IPS-20b (cell line): ENCODE measurements at regions not wholly inside any gene's neighbourhood (a gene's known extent, or its start where the extent isn't known, plus 50 kb on each side); places are given as distances from the start of the nearest gene placed in this dataset.

Experiments used
- H3K27ac ChIP-seq: one replicate; pipeline ENCODE4 v1.5.1; 2013; ENCODE audit warnings: low read length
- H3K27me3 ChIP-seq: 2 replicates; pipeline ENCODE4 v1.6.1; 2013; ENCODE audit warnings: mild to moderate bottlenecking, low read length, inconsistent platforms; ENCODE audit not compliant: insufficient read depth
- H3K36me3 ChIP-seq: 2 replicates; pipeline ENCODE4 v1.6.1; 2013; ENCODE audit warnings: low read depth, mild to moderate bottlenecking, inconsistent platforms, low read length, moderate library complexity; ENCODE audit not compliant: insufficient read depth
- H3K4me1 ChIP-seq: 2 replicates; pipeline ENCODE4 v1.6.1; 2013; ENCODE audit warnings: mild to moderate bottlenecking, control low read depth, inconsistent platforms, low read length, moderate library complexity; ENCODE audit not compliant: insufficient read depth
- H3K4me3 ChIP-seq: 2 replicates; pipeline ENCODE4 v1.5.1; 2013; ENCODE audit warnings: mild to moderate bottlenecking, low read length, inconsistent platforms
- H3K9ac ChIP-seq: 2 replicates; pipeline ENCODE4 v1.6.1; 2013; ENCODE audit warnings: low read depth, mild to moderate bottlenecking, inconsistent platforms, low read length, moderate library complexity
- H3K9me3 ChIP-seq: 2 replicates; pipeline ENCODE4 v1.6.1; 2013; ENCODE audit warnings: mild to moderate bottlenecking, low read depth, low read length, inconsistent platforms; ENCODE audit not compliant: insufficient read depth

- Histone ChIP-seq H3K4me3 (no peak overlapping the region), H3K9me3 (no peaks in the 10 kb centered on the region), H3K36me3 (no peaks in the 10 kb centered on the region), H3K27ac (no peak overlapping the region), H3K9ac (no peak overlapping the region), H3K4me1 (no peaks in the 10 kb centered on the region; the same call in 1 of the 2 replicates), H3K27me3 (no peaks in the 10 kb centered on the region)
These were observed 143.5 kb downstream of the ACKR3 start for GRCh38 chr2:236712961-236713673.

GRCh38 chr2:236714080-236714479, 144.5 kb downstream of the ACKR3 start:
- Histone ChIP-seq H3K4me1 (no peaks in the 10 kb centered on the region; the same call in 1 of the 2 replicates), H3K9ac (no peak overlapping the region), H3K4me3 (no peak overlapping the region), H3K36me3 (no peaks in the 10 kb centered on the region), H3K9me3 (no peaks in the 10 kb centered on the region), H3K27ac (no peak overlapping the region), H3K27me3 (no peaks in the 10 kb centered on the region)

GRCh38 chr2:236715077-236715476, 145.5 kb downstream of the ACKR3 start:
- H3K36me3 ChIP-seq = no peaks in the 10 kb centered on the region
- H3K27ac ChIP-seq = no peak overlapping the region
- H3K9me3 ChIP-seq = no peaks in the 10 kb centered on the region
- no peaks in the 10 kb centered on the region; the same call in 1 of the 2 replicates for H3K4me1 ChIP-seq
- no peak overlapping the region for H3K4me3 ChIP-seq
- H3K9ac ChIP-seq = no peak overlapping the region
- no peaks in the 10 kb centered on the region for H3K27me3 ChIP-seq

GRCh38 chr2:236715491-236715961, 145.9 kb downstream of the ACKR3 start:
- Histone ChIP-seq H3K9me3 (no peaks in the 10 kb centered on the region), H3K27ac (no peak overlapping the region), H3K36me3 (no peaks in the 10 kb centered on the region), H3K4me1 (no peaks in the 10 kb centered on the region; the same call in 1 of the 2 replicates), H3K9ac (no peak overlapping the region), H3K4me3 (no peak overlapping the region), H3K27me3 (no peaks in the 10 kb centered on the region)

- Histone ChIP-seq H3K27ac (no peak overlapping the region), H3K36me3 (no peaks in the 10 kb centered on the region), H3K4me1 (no peaks in the 10 kb centered on the region; the same call in 1 of the 2 replicates), H3K9ac (no peak overlapping the region), H3K4me3 (no peak overlapping the region), H3K27me3 (no peaks in the 10 kb centered on the region), H3K9me3 (no peaks in the 10 kb centered on the region)
These were observed 147.5 kb downstream of the ACKR3 start for GRCh38 chr2:236717120-236717519.

- H3K4me1 ChIP-seq = no peaks in the 10 kb centered on the region; the same call in 1 of the 2 replicates
- no peak overlapping the region for H3K27ac ChIP-seq
- no peak overlapping the region for H3K9ac ChIP-seq
- H3K36me3 ChIP-seq = no peaks in the 10 kb centered on the region
- no peaks in the 10 kb centered on the region for H3K9me3 ChIP-seq
- no peaks in the 10 kb centered on the region for H3K27me3 ChIP-seq
- H3K4me3 ChIP-seq = no peak overlapping the region
These were observed 148.1 kb downstream of the ACKR3 start for GRCh38 chr2:236717729-236718128.

- no peaks in the 10 kb centered on the region for H3K9me3 ChIP-seq
- no peaks in the 10 kb centered on the region; the same call in 1 of the 2 replicates for H3K4me1 ChIP-seq
- no peak overlapping the region for H3K9ac ChIP-seq
- H3K4me3 ChIP-seq = no peak overlapping the region
- no peaks in the 10 kb centered on the region for H3K36me3 ChIP-seq
- no peak overlapping the region for H3K27ac ChIP-seq
- H3K27me3 ChIP-seq = no peaks in the 10 kb centered on the region
These were observed 148.8 kb downstream of the ACKR3 start for GRCh38 chr2:236718207-236718992.

GRCh38 chr2:236719192-236719635, 149.6 kb downstream of the ACKR3 start:
- Histone ChIP-seq H3K4me1 (no peaks in the 10 kb centered on the region; the same call in 1 of the 2 replicates), H3K9me3 (no peaks in the 10 kb centered on the region), H3K27me3 (no peaks in the 10 kb centered on the region), H3K27ac (no peak overlapping the region), H3K4me3 (no peak overlapping the region), H3K36me3 (no peaks in the 10 kb centered on the region), H3K9ac (no peak overlapping the region)

- Histone ChIP-seq H3K27ac (no peak overlapping the region), H3K27me3 (no peaks in the 10 kb centered on the region), H3K36me3 (no peaks in the 10 kb centered on the region), H3K9ac (no peak overlapping the region), H3K4me3 (no peak overlapping the region), H3K4me1 (no peaks in the 10 kb centered on the region), H3K9me3 (no peaks in the 10 kb centered on the region)
These were observed 151.4 kb downstream of the ACKR3 start for GRCh38 chr2:236720974-236721540.

GRCh38 chr2:236724200-236724599, 154.6 kb downstream of the ACKR3 start:
- H3K36me3 ChIP-seq = no peaks in the 10 kb centered on the region
- no peak overlapping the region for H3K9ac ChIP-seq
- H3K9me3 ChIP-seq = no peaks in the 10 kb centered on the region
- H3K27ac ChIP-seq = no peak overlapping the region
- H3K27me3 ChIP-seq = no peaks in the 10 kb centered on the region
- no peaks in the 10 kb centered on the region for H3K4me1 ChIP-seq
- H3K4me3 ChIP-seq = no peak overlapping the region

- no peaks in the 10 kb centered on the region for H3K27me3 ChIP-seq
- no peak overlapping the region for H3K4me3 ChIP-seq
- H3K27ac ChIP-seq = no peak overlapping the region
- no peaks in the 10 kb centered on the region for H3K36me3 ChIP-seq
- no peaks in the 10 kb centered on the region for H3K9me3 ChIP-seq
- H3K4me1 ChIP-seq = no peaks in the 10 kb centered on the region
- no peak overlapping the region for H3K9ac ChIP-seq
These were observed 157.3 kb downstream of the ACKR3 start for GRCh38 chr2:236726701-236727450.
